ENCODE measurements at regions not wholly inside any gene's neighbourhood (a gene's known extent, or its start where the extent isn't known, plus 50 kb on each side); places are given as distances from the start of the nearest gene placed in this dataset.

DNA sequence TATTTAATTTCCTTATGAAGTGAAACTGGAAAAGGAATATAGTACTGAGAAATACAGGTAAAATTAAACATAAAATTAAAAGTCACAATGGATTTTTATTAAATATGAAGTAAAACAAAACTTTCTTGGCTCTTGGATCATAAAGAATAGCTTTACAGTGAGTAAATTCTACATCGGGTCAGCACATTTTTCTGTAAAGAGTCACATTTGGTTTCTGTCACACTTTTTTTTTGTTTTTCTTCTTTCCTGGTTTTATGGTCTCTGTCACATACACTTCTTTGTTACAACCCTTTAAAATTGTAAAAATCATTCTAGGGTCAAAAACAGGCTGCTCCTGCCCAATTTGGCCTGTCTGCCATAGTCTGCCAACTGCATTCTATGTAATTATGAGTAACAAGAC, 254.4 kb upstream of the POU3F2 start:
- TF ChIP-seq, protein P1, sequence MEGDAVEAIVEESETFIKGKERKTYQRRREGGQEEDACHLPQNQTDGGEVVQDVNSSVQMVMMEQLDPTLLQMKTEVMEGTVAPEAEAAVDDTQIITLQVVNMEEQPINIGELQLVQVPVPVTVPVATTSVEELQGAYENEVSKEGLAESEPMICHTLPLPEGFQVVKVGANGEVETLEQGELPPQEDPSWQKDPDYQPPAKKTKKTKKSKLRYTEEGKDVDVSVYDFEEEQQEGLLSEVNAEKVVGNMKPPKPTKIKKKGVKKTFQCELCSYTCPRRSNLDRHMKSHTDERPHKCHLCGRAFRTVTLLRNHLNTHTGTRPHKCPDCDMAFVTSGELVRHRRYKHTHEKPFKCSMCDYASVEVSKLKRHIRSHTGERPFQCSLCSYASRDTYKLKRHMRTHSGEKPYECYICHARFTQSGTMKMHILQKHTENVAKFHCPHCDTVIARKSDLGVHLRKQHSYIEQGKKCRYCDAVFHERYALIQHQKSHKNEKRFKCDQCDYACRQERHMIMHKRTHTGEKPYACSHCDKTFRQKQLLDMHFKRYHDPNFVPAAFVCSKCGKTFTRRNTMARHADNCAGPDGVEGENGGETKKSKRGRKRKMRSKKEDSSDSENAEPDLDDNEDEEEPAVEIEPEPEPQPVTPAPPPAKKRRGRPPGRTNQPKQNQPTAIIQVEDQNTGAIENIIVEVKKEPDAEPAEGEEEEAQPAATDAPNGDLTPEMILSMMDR (IDR thresholded peaks at IDR 0.05; ENCODE audit: low read depth, low read length, missing control alignments) = no peak
- DNase-seq (ENCODE audit: extremely low read depth, low read depth) = no peak
- H3K4me3 ChIP-seq (replicated peaks; ENCODE audit: low read depth, low read length) = no peak overlapping the region

DNA sequence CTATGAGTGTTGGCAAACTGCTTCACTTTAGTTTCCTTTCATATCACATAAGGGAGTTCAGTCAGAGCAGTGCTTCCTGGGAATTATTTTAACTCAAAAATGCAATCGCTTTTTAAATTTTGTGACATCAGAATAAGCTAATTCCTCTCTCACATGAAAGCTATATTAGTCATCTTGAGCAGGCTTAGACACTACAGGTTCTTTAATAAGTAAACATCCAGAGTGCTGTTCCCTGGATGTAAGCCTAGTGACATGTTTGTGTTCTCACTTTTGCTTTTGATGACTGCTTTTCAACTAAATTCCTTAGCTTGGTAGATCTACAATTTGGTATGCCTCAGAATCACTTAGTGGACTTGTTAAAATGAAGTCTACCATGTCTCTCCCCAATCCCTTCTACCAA, 252.7 kb upstream of the POU3F2 start:
- TF ChIP-seq, protein P1 (IDR thresholded peaks at IDR 0.05; ENCODE audit: low read depth, low read length, missing control alignments) = no peak
- no peak for DNase-seq (ENCODE audit: extremely low read depth, low read depth)

DNA sequence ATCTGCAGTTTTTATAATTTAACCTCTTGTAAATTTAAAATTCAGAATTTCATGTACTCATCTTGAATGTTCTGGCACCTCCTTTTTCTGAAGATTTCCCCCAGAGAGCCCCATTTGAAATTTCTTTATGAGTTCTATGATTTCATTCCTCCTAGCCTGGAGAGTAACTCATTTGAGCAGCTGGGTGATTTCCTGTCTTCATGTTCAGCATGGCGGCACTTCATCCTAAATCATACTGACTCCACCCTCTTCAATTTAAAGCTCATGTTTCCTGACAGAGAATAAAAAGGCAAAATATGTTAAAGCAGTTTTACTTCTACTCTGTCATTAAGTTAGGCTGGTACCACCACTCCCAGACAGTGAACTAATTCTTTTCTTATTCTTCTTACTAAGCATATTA, 250.9 kb upstream of the POU3F2 start:
- DNase-seq (ENCODE audit: extremely low read depth, low read depth) = no peak
- H3K4me3 ChIP-seq (replicated peaks; ENCODE audit: low read depth, low read length) = no peak overlapping the region
- TF ChIP-seq, protein P1 (IDR thresholded peaks at IDR 0.05; ENCODE audit: low read depth, low read length, missing control alignments) = no peak

More for the DNA sequence above, 252.7 kb upstream of the POU3F2 start:
- H3K4me3 ChIP-seq (replicated peaks; ENCODE audit: low read depth, low read length) = no peak overlapping the region

DNA sequence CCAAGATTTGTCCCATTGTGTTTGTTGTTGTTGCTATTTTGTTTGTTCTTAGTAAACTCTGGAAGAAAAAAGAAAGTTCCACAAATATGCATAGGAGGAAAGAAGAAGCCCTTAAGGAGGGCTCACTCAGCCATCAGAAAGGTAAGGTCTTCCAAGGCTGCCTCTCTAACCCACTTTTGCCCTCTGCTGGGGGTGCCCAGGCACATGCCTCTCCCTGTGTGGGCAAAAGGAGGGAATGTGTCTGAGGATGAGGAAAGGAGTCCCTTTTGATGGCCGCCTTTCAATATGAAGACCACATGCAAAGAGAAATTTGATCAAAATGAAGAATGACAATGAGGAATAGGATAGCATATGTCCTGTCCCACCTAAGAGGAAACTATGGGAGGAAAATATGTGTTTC, 248.2 kb upstream of the POU3F2 start:
- no peak overlapping the region for H3K4me3 ChIP-seq (replicated peaks; ENCODE audit: low read depth, low read length)
- no peak for DNase-seq (ENCODE audit: extremely low read depth, low read depth)
- TF ChIP-seq, protein P1 (IDR thresholded peaks at IDR 0.05; ENCODE audit: low read depth, low read length, missing control alignments) = no peak

DNA sequence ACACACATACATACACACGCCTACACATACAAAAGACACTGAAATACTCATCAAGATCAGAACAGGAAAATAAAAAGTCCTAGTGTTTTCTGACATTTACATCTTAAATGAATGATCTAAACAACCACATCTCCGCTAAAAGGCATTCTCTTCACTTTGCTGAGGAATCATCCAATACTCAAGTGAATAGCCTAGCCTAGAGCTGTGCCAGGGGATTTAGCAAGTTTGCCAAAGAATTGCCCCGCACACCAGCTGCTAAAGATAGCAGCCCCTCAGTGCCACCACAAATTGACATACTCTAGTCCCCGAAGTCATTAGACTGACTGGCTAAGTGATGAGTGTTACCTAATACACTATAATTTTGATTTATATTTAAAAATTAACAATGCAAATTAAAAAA, 246.8 kb upstream of the POU3F2 start:
- DNase-seq (ENCODE audit: extremely low read depth, low read depth) = no peak

DNA sequence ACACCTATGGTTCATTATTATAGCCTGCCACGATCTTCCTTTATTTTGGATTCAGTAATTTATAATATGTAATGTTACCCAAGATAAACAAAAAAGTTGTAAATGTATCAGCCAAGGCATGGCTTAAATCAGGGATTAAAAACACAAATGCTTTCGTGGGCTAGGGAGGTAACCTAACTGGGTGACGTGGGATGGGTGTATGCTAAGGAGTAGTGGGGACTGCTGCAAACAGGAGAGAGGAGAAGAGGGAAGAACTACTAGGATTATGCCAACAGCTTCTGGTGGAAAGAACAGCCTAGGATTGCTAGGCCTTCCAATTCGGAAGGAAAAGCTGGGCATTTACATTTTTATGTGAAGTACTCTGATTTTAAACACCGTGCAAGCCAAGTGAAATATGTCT, 244.8 kb upstream of the POU3F2 start:
- no peak overlapping the region for H3K4me3 ChIP-seq (replicated peaks; ENCODE audit: low read depth, low read length)
- TF ChIP-seq, protein P1 (IDR thresholded peaks at IDR 0.05; ENCODE audit: low read depth, low read length, missing control alignments) = no peak
- DNase-seq (ENCODE audit: extremely low read depth, low read depth) = no peak

More for the DNA sequence above, 246.8 kb upstream of the POU3F2 start:
- H3K4me3 ChIP-seq (replicated peaks; ENCODE audit: low read depth, low read length) = no peak overlapping the region
- TF ChIP-seq, protein P1 (IDR thresholded peaks at IDR 0.05; ENCODE audit: low read depth, low read length, missing control alignments) = no peak

DNA sequence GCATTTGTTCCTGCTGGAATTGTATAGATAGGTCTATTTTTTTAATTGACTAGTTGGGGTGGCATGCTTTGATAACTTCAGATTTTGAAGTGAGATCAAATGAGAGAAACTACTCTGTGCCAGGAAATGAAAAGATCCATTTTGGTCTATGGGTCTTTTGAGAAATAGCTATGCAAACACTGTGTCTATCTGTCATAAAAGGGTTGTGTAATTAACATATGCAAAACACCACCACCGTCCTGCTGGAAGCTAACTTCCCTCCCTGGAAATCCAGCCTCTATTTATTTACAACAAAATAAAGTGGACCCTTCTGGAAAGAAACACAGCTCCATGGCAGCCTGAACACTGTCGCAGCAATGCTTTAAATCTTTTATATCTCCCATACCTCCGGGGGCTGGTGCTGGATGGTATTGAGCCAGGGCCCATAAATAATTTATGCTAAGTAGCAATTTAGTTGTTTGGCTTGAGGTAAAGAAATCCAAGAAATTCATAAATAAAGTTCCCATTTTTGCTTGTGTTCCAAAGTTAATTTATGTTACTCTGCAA, 244.2 kb upstream of the POU3F2 start:
- no peak overlapping the region for H3K4me3 ChIP-seq (replicated peaks; ENCODE audit: low read depth, low read length)
- TF ChIP-seq, protein P1 (IDR thresholded peaks at IDR 0.05; ENCODE audit: low read depth, low read length, missing control alignments) = no peak
- no peak for DNase-seq (ENCODE audit: extremely low read depth, low read depth)
